HG03097 (cell line): ENCODE measurements at regions not wholly inside any gene's neighbourhood (a gene's known extent, or its start where the extent isn't known, plus 50 kb on each side); places are given as distances from the start of the nearest gene placed in this dataset.

ENCODE experiments used
- ATAC-seq: cut with Tn5 transposase; IDR thresholded peaks from one replicate; pipeline ENCODE4 v1.9.1; 2021; ENCODE audit not compliant: unreplicated experiment, low FRiP score

DNA sequence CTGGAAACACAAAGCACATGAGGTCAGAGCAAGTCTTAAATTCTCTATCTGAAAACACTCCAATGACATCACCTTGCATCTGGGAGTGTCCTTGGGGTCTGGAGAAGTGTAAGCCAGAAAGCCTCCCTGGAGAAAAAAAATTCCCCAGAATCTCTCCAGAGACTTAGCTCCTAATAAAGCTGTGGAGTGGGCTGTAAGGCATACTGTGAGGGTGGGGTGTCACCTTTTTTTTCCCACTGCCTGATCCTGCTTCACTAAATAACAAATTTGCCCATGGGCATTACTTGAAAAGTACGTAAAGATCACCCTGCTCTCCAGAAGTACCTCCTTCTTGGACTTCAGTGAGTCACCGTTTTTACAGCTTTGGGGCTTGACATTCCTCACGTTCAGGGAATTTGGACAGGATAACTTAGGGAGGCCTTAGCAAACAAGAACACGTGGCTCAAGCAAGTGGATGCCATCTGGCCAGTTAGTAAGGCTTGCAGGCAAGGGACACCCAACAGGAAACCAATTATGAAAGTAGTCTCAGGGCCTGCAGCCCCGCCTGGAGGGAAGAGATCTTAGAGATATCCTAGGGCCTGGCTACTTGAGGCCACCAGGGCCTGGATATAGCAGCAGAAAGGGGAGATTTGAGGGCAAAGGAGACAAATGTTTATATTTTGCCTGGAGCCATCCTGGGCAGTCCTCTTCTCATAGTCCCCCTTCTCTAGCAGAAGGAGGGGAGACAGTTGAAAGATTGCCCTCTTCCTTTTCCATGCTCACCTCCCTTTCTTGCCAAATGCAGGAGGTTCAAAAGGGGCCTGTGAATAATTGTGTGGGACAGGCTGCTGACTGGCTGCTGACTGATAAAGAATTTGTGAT lies 60.1 kb upstream of the PLAC1 start:
- ATAC-seq, result peak; percentile 27

DNA sequence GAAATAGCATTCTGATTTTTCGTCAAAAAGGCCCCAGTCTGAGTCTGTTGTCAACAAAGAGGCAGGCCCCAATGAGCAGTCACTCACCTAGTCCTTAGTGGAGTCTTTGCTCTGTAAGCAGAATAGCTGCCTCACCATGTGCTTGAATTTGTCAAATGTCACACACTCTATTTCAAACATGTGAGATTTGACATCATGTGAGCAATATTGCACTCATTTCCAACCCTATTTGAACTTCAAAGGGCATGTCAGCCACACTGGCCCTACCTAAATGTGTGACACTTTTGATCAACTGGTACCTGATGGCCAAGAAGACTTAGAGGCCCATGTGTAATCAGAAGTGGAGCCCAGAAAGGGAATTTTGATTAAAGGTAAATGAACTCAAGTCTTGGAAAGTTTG lies 59.4 kb upstream of the PLAC1 start:
- no peak for ATAC-seq

DNA sequence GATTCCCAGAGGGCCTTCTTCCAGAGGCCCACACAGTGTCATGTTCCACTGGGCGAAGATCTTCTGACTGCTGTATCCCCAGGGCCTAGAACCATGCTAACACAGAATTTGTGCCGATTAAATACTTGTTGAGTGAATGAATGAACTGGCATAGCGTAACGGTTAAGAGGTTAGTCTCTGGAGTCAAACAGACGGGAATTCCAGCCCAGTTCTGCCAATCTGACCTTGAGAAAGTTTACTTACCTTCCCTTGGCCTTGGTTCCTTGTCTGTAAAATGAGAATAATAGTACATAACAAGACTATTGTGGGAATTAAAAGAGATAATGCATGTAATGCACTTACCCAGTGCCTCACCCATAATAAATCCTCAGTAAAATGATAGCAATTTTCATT lies 58.3 kb upstream of the PLAC1 start:
- ATAC-seq, result no peak

DNA sequence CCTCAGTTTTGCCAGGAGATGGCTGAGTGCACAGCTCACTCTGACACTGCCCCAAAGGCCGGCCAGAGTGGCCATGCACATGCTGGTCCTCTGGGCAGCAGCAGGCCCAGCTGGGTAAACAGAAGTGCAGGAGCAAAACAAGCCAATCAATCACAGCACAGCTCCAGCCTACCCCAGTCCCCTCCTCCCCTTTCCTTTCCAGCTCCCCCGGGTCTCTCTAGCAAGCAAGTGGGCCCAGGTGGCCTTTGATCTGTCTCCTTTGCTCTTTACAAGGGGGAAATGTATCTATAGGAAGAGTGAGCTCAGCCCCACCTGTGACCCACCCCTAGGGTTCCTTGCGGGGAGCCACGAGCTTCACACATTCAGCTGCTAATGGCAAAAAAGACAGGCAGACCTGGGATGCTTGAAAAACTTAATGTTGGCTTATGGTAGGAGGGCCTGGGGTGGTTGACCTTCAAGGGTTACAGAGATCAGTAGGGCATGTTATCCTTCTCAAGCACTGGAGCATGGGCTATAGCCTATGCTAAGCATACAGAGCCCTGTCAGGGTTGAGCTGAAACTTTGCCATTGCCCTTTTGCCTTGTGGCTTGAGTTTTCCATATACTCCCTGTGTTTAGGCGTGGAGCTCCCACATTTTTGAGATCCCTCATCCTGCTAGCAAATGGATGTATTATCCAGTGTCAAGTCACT lies 57.8 kb upstream of the PLAC1 start:
- ATAC-seq, result no peak

DNA sequence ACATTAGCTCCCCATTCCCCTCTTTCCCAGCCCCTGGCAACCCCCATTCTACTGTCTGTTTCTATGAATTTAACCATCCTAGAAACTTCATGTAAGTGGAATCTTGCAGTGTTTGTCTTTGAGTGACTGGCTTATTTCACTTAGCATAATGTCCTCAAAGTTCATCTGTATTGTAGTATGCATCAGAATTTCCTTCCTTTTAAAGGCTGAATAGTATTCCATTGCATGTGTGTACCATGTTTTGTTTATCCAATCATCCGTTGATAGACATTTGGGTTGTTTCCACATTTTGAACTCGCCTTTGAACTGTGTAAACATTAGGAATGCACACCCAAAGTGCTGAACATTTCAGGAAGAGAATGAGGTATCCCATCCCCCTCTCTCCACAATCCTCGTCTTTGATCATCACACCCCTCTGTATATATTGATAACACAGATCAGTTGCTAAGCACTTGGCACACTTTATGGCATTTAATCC lies 56.4 kb upstream of the PLAC1 start:
- ATAC-seq, result no peak

DNA sequence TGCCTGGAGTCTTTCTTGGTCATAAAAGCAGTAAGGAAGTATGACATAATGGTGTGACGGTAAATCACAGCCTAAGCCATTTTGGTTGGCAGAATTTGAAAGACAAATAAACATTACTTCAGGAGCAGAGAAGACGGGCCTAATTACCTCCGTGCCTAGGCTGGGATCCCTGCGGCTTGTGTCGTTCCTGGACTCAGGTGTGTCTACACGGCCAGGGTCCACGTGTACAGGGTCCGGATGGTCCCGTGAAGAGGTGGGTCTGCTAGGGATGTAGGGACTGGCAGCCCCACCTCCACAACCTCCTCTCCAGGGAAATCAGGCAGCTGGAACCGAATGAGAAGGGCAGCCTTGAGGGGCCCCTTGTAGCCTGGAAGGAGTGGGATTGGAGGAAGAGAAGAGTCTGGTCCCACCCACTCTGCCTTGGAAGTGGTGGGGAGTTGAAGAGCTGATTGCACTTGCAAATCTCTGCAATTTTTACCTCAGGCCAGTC lies 55.4 kb upstream of the PLAC1 start:
- no peak for ATAC-seq

DNA sequence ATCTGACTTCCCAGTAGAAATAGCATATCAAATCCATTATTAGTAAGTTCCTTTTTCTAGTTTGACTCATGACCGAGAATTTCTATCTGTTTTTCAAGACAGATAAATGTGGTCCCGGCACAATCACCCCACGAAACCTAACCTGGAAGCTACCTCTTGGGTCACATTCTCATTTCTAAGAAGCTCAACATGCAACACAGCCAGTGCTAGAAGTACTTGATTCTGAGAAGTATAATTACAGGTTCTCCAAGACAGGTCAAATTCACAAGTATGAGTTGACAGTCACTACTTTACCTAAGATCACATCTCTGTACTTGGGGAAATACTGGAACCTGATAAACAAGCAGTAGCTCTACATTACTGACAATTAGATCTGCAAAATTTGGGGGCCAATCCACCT lies 54.0 kb upstream of the PLAC1 start:
- ATAC-seq, result no peak

DNA sequence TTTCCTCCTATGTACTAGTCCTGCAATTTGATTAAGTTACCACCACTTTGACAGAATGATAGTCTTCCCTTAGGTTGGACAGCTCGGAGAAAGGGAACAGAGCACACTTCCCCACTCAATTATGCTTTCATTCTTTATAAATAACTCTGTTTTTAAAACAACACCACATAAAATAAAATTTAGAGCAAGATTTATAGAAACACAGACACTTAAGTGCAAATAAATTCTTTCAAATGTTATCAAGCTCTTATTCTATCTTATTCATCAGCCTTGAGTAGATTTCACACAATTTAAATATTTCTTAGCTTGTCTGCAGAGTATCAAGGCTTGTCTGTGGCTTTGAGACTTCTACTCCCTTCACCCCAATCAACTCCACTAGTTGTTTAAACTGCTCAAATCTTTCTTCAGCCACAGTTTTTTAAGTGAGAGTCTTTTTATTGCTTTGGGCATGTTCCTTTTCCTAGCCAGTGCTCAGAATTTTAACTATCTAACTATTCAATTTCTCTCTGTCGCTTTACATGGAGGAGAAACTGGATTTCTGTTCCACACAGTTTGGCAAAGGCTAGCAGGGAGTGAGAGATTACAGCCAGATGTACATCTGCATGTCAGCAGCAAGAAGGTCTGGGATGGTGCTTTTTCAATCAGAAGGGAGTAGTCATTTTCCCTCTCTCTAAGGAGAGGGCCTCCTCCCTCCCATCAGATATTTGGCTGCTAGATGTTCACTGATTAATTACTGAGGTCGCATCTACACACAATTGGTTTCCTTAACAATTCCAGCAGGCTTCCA lies 53.1 kb upstream of the PLAC1 start:
- no peak for ATAC-seq
